OCI-LY1 (cell line): ENCODE measurements at regions not wholly inside any gene's neighbourhood (a gene's known extent, or its start where the extent isn't known, plus 50 kb on each side); places are given as distances from the start of the nearest gene placed in this dataset.

ENCODE experiments used
- CTCF ChIP-seq: fragments of 200-600 bp; sonication (generic), shearing (Covaris generic); IDR thresholded peaks from 2 replicates; pipeline ENCODE4 v1.5.1; 2017; ENCODE audit warnings: mild to moderate bottlenecking, antibody characterized with exemption, low read length, moderate library complexity, mixed read lengths
- EZH2 ChIP-seq: fragments of 200-600 bp; sonication (generic), shearing (Covaris generic); IDR thresholded peaks from 2 replicates; pipeline ENCODE4 v1.8.0; 2017; ENCODE audit warnings: borderline replicate concordance, mixed run types, mild to moderate bottlenecking, antibody characterized with exemption, low read length, moderate library complexity, mixed read lengths

GRCh38 chr21:35358008-35358407, 308.9 kb upstream of the RUNX1 start:
- TF ChIP-seq CTCF (no peak), EZH2 (no peak)
